HFFc6 (cell line): ENCODE measurements at regions not wholly inside any gene's neighbourhood (a gene's known extent, or its start where the extent isn't known, plus 50 kb on each side); places are given as distances from the start of the nearest gene placed in this dataset.

Experiments
- DNase-seq: peaks from one replicate; pipeline ENCODE4 v3.0.0-alpha.2; 2018
- H3K27ac Mint-ChIP-seq: 2 replicates; pipeline ENCODE4 v1.8.0; 2020; ENCODE audit warnings: mild to moderate bottlenecking, mixed read lengths
- H3K27me3 Mint-ChIP-seq: 2 replicates; pipeline ENCODE4 v1.8.0; 2021; ENCODE audit warnings: mild to moderate bottlenecking, moderate library complexity, mixed read lengths; ENCODE audit not compliant: insufficient read depth
- H3K36me3 Mint-ChIP-seq: 2 replicates; pipeline ENCODE4 v1.8.0; 2021; ENCODE audit warnings: low read depth, mixed read lengths
- H3K4me1 Mint-ChIP-seq: 2 replicates; pipeline ENCODE4 v1.8.0; 2020; ENCODE audit warnings: low read depth, mixed read lengths
- H3K4me3 Mint-ChIP-seq: 2 replicates; pipeline ENCODE4 v1.8.0; 2020; ENCODE audit warnings: mild to moderate bottlenecking, moderate library complexity, mixed read lengths
- H3K9me3 Mint-ChIP-seq: 2 replicates; pipeline ENCODE4 v1.8.0; 2020; ENCODE audit warnings: mild to moderate bottlenecking, mixed read lengths
- CTCF ChIP-seq: fragments of 200-600 bp; sonication (generic); IDR thresholded peaks from 2 replicates; pipeline ENCODE4 v1.5.0; 2021; ENCODE audit warnings: antibody characterized with exemption, mild to moderate bottlenecking

- no peak overlapping the region for H3K27ac Mint-ChIP-seq
Measured at GRCh38 chr21:24716281-24716918, 890.9 kb downstream of the MRPL39 start.

GRCh38 chr21:24714646-24715200, 892.6 kb downstream of the MRPL39 start:
- H3K4me1 Mint-ChIP-seq: no peaks in the 10 kb centered on the region
- no peaks in the 10 kb centered on the region for H3K36me3 Mint-ChIP-seq
- H3K27ac Mint-ChIP-seq: no peak overlapping the region
- DNase-seq: no peak
- H3K4me3 Mint-ChIP-seq: no peak overlapping the region
- H3K9me3 Mint-ChIP-seq: peaks cover 53% of the 10 kb centered on the region
- no peaks in the 10 kb centered on the region; the same call in 1 of the 2 replicates for H3K27me3 Mint-ChIP-seq
- TF ChIP-seq CTCF: no peak

More at GRCh38 chr21:24716281-24716918, 890.9 kb downstream of the MRPL39 start:
- no peak for TF ChIP-seq CTCF
- Mint-ChIP-seq H3K36me3 (no peaks in the 10 kb centered on the region), H3K27me3 (no peaks in the 10 kb centered on the region; the same call in 1 of the 2 replicates), H3K4me3 (no peak overlapping the region), H3K4me1 (no peaks in the 10 kb centered on the region), H3K9me3 (peaks cover 51% of the 10 kb centered on the region)
- no peak for DNase-seq

- peaks cover 23% of the 10 kb centered on the region for H3K9me3 Mint-ChIP-seq
- DNase-seq: no peak
- H3K27me3 Mint-ChIP-seq: no peaks in the 10 kb centered on the region
Measured at GRCh38 chr21:24705201-24705600, 902.1 kb downstream of the MRPL39 start.

GRCh38 chr21:24693779-24694178, 913.5 kb downstream of the MRPL39 start:
- Mint-ChIP-seq H3K4me3 (peak overlapping the region; percentile 74), H3K36me3 (no peaks in the 10 kb centered on the region), H3K27ac (no peak overlapping the region), H3K9me3 (peaks cover 9% of the 10 kb centered on the region), H3K27me3 (no peaks in the 10 kb centered on the region; the same call in 1 of the 2 replicates), H3K4me1 (no peaks in the 10 kb centered on the region)
- no peak for TF ChIP-seq CTCF
- DNase-seq: no peak

More at GRCh38 chr21:24705201-24705600, 902.1 kb downstream of the MRPL39 start:
- no peak for TF ChIP-seq CTCF
- Mint-ChIP-seq H3K36me3 (no peaks in the 10 kb centered on the region), H3K27ac (no peak overlapping the region), H3K4me3 (no peak overlapping the region), H3K4me1 (no peaks in the 10 kb centered on the region)

GRCh38 chr21:24681456-24681855, 925.8 kb downstream of the MRPL39 start:
- TF ChIP-seq CTCF: no peak
- H3K4me1 Mint-ChIP-seq: no peaks in the 10 kb centered on the region

More at GRCh38 chr21:24681456-24681855, 925.8 kb downstream of the MRPL39 start:
- H3K4me3 Mint-ChIP-seq: no peak overlapping the region
- H3K9me3 Mint-ChIP-seq: peaks cover 13% of the 10 kb centered on the region
- H3K36me3 Mint-ChIP-seq: no peaks in the 10 kb centered on the region
- no peak for DNase-seq
- H3K27me3 Mint-ChIP-seq: peaks cover 1% of the 10 kb centered on the region; the same call in 1 of the 2 replicates
- no peak overlapping the region for H3K27ac Mint-ChIP-seq
